ENCODE measurements at regions not wholly inside any gene's neighbourhood (a gene's known extent, or its start where the extent isn't known, plus 50 kb on each side); places are given as distances from the start of the nearest gene placed in this dataset.

GRCh38 chr4:31651541-31651940 lies 931.4 kb downstream of the PCDH7 start:
- no peaks in the 10 kb centered on the region for H3K4me1 ChIP-seq
- no peaks in the 10 kb centered on the region for H3K9me3 ChIP-seq
- no peaks in the 10 kb centered on the region for H3K27me3 ChIP-seq
- no peak for DNase-seq
- no peaks in the 10 kb centered on the region for H3K36me3 ChIP-seq (ENCODE audit: low read depth, missing control alignments)
- WGBS, 2 donors: 48 to 65% methylated on average over 1 of the region's 1 CpG
- no peak overlapping the region for H3K4me3 ChIP-seq
- no peak overlapping the region for H3K27ac ChIP-seq
- no peak for TF ChIP-seq POLR2A (IDR thresholded peaks at IDR 0.05)
- TF ChIP-seq, protein P1, sequence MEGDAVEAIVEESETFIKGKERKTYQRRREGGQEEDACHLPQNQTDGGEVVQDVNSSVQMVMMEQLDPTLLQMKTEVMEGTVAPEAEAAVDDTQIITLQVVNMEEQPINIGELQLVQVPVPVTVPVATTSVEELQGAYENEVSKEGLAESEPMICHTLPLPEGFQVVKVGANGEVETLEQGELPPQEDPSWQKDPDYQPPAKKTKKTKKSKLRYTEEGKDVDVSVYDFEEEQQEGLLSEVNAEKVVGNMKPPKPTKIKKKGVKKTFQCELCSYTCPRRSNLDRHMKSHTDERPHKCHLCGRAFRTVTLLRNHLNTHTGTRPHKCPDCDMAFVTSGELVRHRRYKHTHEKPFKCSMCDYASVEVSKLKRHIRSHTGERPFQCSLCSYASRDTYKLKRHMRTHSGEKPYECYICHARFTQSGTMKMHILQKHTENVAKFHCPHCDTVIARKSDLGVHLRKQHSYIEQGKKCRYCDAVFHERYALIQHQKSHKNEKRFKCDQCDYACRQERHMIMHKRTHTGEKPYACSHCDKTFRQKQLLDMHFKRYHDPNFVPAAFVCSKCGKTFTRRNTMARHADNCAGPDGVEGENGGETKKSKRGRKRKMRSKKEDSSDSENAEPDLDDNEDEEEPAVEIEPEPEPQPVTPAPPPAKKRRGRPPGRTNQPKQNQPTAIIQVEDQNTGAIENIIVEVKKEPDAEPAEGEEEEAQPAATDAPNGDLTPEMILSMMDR (IDR thresholded peaks at IDR 0.05): no peak
- intact Hi-C loops (cut with DNase I; ENCODE audit: low total_unique reads): no loop called here

GRCh38 chr4:31655328-31655727 lies 935.2 kb downstream of the PCDH7 start:
- Histone ChIP-seq H3K9me3 (no peaks in the 10 kb centered on the region), H3K27me3 (no peaks in the 10 kb centered on the region), H3K27ac (no peak overlapping the region), H3K4me3 (no peak overlapping the region), H3K4me1 (no peaks in the 10 kb centered on the region), H3K36me3 (ENCODE audit: low read depth, missing control alignments) (no peaks in the 10 kb centered on the region)
- intact Hi-C loops (cut with DNase I; ENCODE audit: low total_unique reads): no loop called here
- DNase-seq: no peak
- TF ChIP-seq, protein P1 (IDR thresholded peaks at IDR 0.05): no peak
- TF ChIP-seq POLR2A (IDR thresholded peaks at IDR 0.05): no peak

- Histone ChIP-seq H3K27ac (no peak overlapping the region), H3K9me3 (no peaks in the 10 kb centered on the region), H3K27me3 (no peaks in the 10 kb centered on the region), H3K4me1 (no peaks in the 10 kb centered on the region), H3K36me3 (ENCODE audit: low read depth, missing control alignments) (no peaks in the 10 kb centered on the region), H3K4me3 (no peak overlapping the region)
- WGBS, 2 donors: 85 to 87% methylated on average over 5 of the region's 5 CpGs
- intact Hi-C loops (cut with DNase I; ENCODE audit: low total_unique reads): no loop called here
- DNase-seq: no peak
- TF ChIP-seq POLR2A (IDR thresholded peaks at IDR 0.05): no peak
- TF ChIP-seq, protein P1 (IDR thresholded peaks at IDR 0.05): no peak
These were observed 937.8 kb downstream of the PCDH7 start for GRCh38 chr4:31657859-31658570.

GRCh38 chr4:31660916-31661315 lies 940.7 kb downstream of the PCDH7 start:
- no peak for DNase-seq
- WGBS, 2 donors: 30 to 41% methylated on average over 1 of the region's 1 CpG
- Histone ChIP-seq H3K36me3 (ENCODE audit: low read depth, missing control alignments) (no peaks in the 10 kb centered on the region), H3K4me1 (no peaks in the 10 kb centered on the region), H3K27me3 (no peaks in the 10 kb centered on the region), H3K4me3 (no peak overlapping the region), H3K9me3 (no peaks in the 10 kb centered on the region), H3K27ac (no peak overlapping the region)
- no peak for TF ChIP-seq POLR2A (IDR thresholded peaks at IDR 0.05)
- TF ChIP-seq, protein P1 (IDR thresholded peaks at IDR 0.05): no peak
- intact Hi-C loops (cut with DNase I; ENCODE audit: low total_unique reads): no loop called here

DNA sequence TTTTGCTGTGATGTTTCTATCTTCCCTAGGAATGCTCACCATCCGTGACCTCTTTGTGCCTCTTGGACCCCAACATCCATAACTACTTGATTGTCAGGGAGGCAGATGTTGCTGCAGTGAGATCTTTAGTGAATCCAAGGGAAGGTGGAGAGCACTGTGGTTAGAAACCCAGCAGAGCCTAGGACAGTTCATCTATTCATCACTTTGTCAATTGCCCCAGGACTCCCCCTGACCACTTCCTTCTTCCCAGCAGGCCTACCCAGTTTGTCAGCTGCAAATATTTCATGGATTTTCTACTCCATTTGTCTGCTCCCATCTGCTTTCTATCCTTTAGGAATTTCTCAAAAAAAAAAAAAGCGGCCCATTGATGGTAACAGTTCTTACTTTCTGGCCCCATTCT lies 942.8 kb downstream of the PCDH7 start:
- no peaks in the 10 kb centered on the region for H3K27me3 ChIP-seq
- H3K27ac ChIP-seq: no peak overlapping the region
- no peaks in the 10 kb centered on the region for H3K4me1 ChIP-seq
- no peaks in the 10 kb centered on the region for H3K36me3 ChIP-seq (ENCODE audit: low read depth, missing control alignments)
- no peak for TF ChIP-seq POLR2A (IDR thresholded peaks at IDR 0.05)
- TF ChIP-seq, protein P1 (IDR thresholded peaks at IDR 0.05): no peak
- intact Hi-C loops (cut with DNase I; ENCODE audit: low total_unique reads): no loop called here
- no peaks in the 10 kb centered on the region for H3K9me3 ChIP-seq
- no peak for DNase-seq
- WGBS, 2 donors: 89 to 91% methylated on average over 2 of the region's 2 CpGs
- H3K4me3 ChIP-seq: no peak overlapping the region
